Nephron progenitor cell (in vitro differentiated cells): ENCODE measurements at regions not wholly inside any gene's neighbourhood (a gene's known extent, or its start where the extent isn't known, plus 50 kb on each side); places are given as distances from the start of the nearest gene placed in this dataset.
"Not testable (repeated sequence)": the region's sequence is repeated elsewhere in the genome, so short reads cannot be mapped to it uniquely, and the experiment has no call there.

ENCODE experiments used
- DNase-seq: peaks from one replicate; pipeline ENCODE4 v3.0.0; 2021
- H3K27ac Mint-ChIP-seq: 2 replicates; pipeline ENCODE4 v1.8.0; 2021; ENCODE audit warnings: mild to moderate bottlenecking, moderate library complexity, mixed read lengths
- H3K27me3 Mint-ChIP-seq: 2 replicates; pipeline ENCODE4 v1.8.0; 2021; ENCODE audit warnings: mild to moderate bottlenecking, low read depth, mixed read lengths; ENCODE audit not compliant: poor library complexity
- H3K36me3 Mint-ChIP-seq: 2 replicates; pipeline ENCODE4 v1.8.0; 2021; ENCODE audit warnings: low read depth, mixed read lengths
- H3K4me1 Mint-ChIP-seq: 2 replicates; pipeline ENCODE4 v1.8.0; 2021; ENCODE audit warnings: mixed read lengths
- H3K4me3 Mint-ChIP-seq: 2 replicates; pipeline ENCODE4 v1.8.0; 2021; ENCODE audit warnings: mild to moderate bottlenecking, moderate library complexity, mixed read lengths
- H3K9me3 Mint-ChIP-seq: 2 replicates; pipeline ENCODE4 v1.8.0; 2021; ENCODE audit warnings: mild to moderate bottlenecking, moderate library complexity, mixed read lengths
- CTCF ChIP-seq: fragments of 200-600 bp; sonication (generic); IDR thresholded peaks from 2 replicates; pipeline ENCODE4 v1.5.0; 2021; ENCODE audit warnings: antibody characterized with exemption

GRCh38 chr5:15283076-15283475, 216.9 kb upstream of the FBXL7 start:
- H3K27me3 Mint-ChIP-seq, result peaks cover 5% of the 10 kb centered on the region
- H3K4me3 Mint-ChIP-seq, result no peak overlapping the region
- no peak overlapping the region for H3K27ac Mint-ChIP-seq
- H3K4me1 Mint-ChIP-seq, result no peaks in the 10 kb centered on the region
- no peaks in the 10 kb centered on the region for H3K36me3 Mint-ChIP-seq
- peaks cover under 1% of the 10 kb centered on the region for H3K9me3 Mint-ChIP-seq
- TF ChIP-seq CTCF, result no peak
- no peak for DNase-seq

- no peak for TF ChIP-seq CTCF
- DNase-seq, result no peak
- Mint-ChIP-seq H3K4me3 (no peak overlapping the region), H3K9me3 (peaks cover 4% of the 10 kb centered on the region), H3K4me1 (no peaks in the 10 kb centered on the region), H3K27ac (no peak overlapping the region), H3K36me3 (no peaks in the 10 kb centered on the region), H3K27me3 (peaks cover 5% of the 10 kb centered on the region)
These were observed 217.4 kb upstream of the FBXL7 start for GRCh38 chr5:15282611-15283010.

GRCh38 chr5:15271596-15271995, 228.4 kb upstream of the FBXL7 start:
- H3K27me3 Mint-ChIP-seq, DNase-seq, H3K36me3 Mint-ChIP-seq, H3K4me1 Mint-ChIP-seq, H3K27ac Mint-ChIP-seq, H3K4me3 Mint-ChIP-seq: not testable (repeated sequence)
- H3K9me3 Mint-ChIP-seq, result peaks cover 22% of the 10 kb centered on the region

GRCh38 chr5:15267966-15268365, 232.0 kb upstream of the FBXL7 start:
- no peak for TF ChIP-seq CTCF
- Mint-ChIP-seq H3K9me3 (peaks cover 17% of the 10 kb centered on the region), H3K36me3 (no peaks in the 10 kb centered on the region), H3K27ac (no peak overlapping the region), H3K27me3 (no peaks in the 10 kb centered on the region), H3K4me1 (peaks cover 5% of the 10 kb centered on the region), H3K4me3 (no peak overlapping the region)
- no peak for DNase-seq

GRCh38 chr5:15266841-15267240, 233.1 kb upstream of the FBXL7 start:
- H3K27me3 Mint-ChIP-seq, result no peaks in the 10 kb centered on the region
- no peak overlapping the region for H3K4me3 Mint-ChIP-seq
- no peak for DNase-seq
- no peak for TF ChIP-seq CTCF
- H3K4me1 Mint-ChIP-seq, result peaks cover 5% of the 10 kb centered on the region
- no peak overlapping the region for H3K27ac Mint-ChIP-seq
- no peaks in the 10 kb centered on the region for H3K36me3 Mint-ChIP-seq
- H3K9me3 Mint-ChIP-seq, result peaks cover 7% of the 10 kb centered on the region

- H3K27me3 Mint-ChIP-seq, result no peaks in the 10 kb centered on the region
- no peaks in the 10 kb centered on the region for H3K36me3 Mint-ChIP-seq
- H3K27ac Mint-ChIP-seq, result no peak overlapping the region
- peaks cover 4% of the 10 kb centered on the region for H3K4me1 Mint-ChIP-seq
- no peak for DNase-seq
- TF ChIP-seq CTCF, result no peak
- H3K4me3 Mint-ChIP-seq, result no peak overlapping the region
- H3K9me3 Mint-ChIP-seq, result peaks cover 5% of the 10 kb centered on the region
These were observed 233.8 kb upstream of the FBXL7 start for GRCh38 chr5:15266229-15266628.
